Astrocyte of the spinal cord (primary cell): ENCODE measurements at regions not wholly inside any gene's neighbourhood (a gene's known extent, or its start where the extent isn't known, plus 50 kb on each side); places are given as distances from the start of the nearest gene placed in this dataset.

Experiments
- DNase-seq: peaks from one replicate; pipeline ENCODE4 v3.0.0; 2011; ENCODE audit warnings: low read depth, low spot score
- H3K4me3 ChIP-seq: 2 replicates; pipeline ENCODE4 v1.5.1; 2011; ENCODE audit warnings: low read depth, mild to moderate bottlenecking, low read length, moderate library complexity
- in situ Hi-C: cut with HindIII; loops from 2 replicates; pipeline ENCODE4 v1.10.0; 2017; ENCODE audit warnings: low sequenced_read_pairs
- TF ChIP-seq, protein P1 (sequence below): IDR thresholded peaks from 2 replicates; pipeline ENCODE4 v1.5.1; 2012; ENCODE audit warnings: low read depth, mild to moderate bottlenecking, low read length, inconsistent platforms

DNA sequence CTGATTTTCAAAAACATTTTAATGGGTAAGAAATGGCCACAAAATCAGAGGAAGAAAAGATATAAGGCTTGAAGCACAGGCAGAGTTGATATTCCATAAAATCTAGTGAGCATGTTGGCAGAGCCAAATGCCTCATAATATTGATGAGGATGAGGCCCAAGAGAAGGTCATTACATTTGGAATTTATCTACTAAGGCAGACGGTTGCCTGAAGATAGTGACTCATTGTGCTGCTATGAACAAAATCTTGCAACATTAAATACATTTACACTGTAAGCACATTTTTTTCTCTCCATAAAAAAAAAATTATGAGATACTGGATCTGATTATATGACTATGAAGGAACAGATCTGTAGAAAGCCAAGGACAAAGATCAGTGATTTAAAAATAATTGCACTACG is 881.4 kb upstream of the CHORDC1 start:
- TF ChIP-seq, protein P1, sequence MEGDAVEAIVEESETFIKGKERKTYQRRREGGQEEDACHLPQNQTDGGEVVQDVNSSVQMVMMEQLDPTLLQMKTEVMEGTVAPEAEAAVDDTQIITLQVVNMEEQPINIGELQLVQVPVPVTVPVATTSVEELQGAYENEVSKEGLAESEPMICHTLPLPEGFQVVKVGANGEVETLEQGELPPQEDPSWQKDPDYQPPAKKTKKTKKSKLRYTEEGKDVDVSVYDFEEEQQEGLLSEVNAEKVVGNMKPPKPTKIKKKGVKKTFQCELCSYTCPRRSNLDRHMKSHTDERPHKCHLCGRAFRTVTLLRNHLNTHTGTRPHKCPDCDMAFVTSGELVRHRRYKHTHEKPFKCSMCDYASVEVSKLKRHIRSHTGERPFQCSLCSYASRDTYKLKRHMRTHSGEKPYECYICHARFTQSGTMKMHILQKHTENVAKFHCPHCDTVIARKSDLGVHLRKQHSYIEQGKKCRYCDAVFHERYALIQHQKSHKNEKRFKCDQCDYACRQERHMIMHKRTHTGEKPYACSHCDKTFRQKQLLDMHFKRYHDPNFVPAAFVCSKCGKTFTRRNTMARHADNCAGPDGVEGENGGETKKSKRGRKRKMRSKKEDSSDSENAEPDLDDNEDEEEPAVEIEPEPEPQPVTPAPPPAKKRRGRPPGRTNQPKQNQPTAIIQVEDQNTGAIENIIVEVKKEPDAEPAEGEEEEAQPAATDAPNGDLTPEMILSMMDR, result no peak
- no peak overlapping the region for H3K4me3 ChIP-seq
- in situ Hi-C loops, result no loop called here
- DNase-seq, result peak; percentile 59

DNA sequence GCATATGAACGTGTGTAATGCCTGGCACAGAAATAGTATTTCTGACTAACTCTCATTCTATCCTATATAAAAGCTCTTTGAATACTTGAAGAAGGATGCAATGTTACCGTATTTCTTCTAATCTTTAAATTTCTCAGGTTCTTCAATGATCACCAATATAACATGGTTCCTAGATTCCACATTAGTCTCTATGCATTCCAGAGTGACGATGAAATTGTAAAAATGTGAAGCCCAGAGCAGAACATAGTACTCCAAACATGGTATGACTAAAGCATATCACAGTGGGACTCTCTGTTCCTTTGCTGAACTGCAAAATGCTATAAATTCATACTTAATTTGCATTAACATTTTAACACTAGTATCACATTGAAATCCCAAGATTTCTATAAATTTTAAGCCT is 877.6 kb upstream of the CHORDC1 start:
- TF ChIP-seq, protein P1, result no peak
- in situ Hi-C loops, result no loop called here
- no peak overlapping the region for H3K4me3 ChIP-seq
- peak; percentile 15 for DNase-seq

DNA sequence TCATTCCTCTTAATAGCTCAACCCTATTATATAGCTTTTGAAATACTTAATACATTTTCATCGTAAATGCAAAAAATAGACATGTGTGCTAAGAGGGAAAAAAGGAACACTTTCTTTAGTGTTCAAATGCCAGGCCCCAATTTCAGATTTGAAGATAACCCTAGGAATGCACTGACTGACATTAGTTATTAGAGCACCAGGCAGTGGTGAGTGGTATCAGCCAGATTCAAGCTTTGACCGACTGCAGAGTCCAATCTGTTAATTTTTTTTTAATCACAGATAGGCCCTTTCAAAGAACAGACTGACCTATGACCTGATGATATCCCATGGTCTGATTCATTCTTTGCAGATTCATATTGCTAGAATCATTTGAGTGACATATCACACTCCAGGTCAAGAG is 874.2 kb upstream of the CHORDC1 start:
- in situ Hi-C loops, result no loop called here
- TF ChIP-seq, protein P1, result no peak
- DNase-seq, result no peak
- H3K4me3 ChIP-seq, result no peak overlapping the region

DNA sequence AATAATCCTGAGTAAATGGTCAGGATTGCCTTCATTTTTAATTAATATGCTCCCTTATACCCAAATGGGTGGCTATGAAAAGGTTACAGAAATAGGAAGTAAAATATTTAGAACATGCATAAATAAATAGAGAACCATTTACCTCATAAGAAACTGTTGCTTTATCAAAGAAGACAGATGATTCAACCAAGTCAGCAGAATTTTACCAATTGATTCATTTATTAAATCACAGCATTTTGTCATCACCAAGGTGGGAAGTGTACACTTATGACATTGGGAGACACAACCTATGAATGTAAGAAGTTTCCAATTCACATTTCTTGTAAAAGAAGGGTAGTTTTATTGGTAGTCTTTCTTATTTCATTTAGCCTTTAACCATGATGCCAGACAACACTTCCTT is 870.3 kb upstream of the CHORDC1 start:
- TF ChIP-seq, protein P1, result no peak
- H3K4me3 ChIP-seq, result no peak overlapping the region
- in situ Hi-C loops, result no loop called here
- DNase-seq, result no peak

DNA sequence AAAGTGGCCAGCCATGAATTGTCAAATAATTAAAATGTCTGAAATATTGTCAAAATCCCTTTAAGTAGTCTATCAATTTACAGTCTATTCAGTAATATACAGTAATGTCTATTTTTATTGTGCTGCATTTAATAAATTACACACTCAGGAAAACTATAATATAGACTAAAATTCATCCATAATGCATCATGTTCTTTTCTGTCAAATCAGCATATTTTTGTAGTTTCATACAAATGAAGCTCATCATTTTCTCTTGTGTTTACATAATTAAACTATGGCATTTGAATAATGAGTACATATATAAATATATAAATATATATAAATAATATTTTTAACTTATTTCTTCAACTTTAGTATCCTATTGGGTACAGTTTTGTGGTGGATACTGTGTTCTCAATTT is 868.7 kb upstream of the CHORDC1 start:
- DNase-seq, result no peak
- in situ Hi-C loops, result no loop called here
- no peak overlapping the region for H3K4me3 ChIP-seq
- TF ChIP-seq, protein P1, result no peak

DNA sequence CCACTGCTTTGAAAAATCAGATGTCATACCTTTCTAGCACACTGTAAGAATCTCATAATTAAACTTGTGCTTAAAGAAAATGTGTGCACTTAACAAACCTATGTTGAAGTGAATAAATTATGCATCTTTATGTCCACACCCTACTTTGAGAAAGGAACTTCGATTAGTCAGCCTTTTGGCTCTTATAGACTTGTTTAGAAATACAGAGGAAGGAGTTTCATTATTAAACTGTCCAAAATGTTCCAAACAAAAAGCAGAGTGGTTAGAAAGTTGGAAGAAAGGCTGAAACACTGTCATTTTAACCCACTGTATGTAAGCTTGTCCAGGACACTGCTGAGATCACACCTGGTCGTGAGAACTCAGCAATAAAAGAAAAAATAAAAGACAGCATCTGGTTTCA is 863.2 kb upstream of the CHORDC1 start:
- H3K4me3 ChIP-seq, result no peak overlapping the region
- in situ Hi-C loops, result no loop called here
- TF ChIP-seq, protein P1, result no peak
- no peak for DNase-seq

DNA sequence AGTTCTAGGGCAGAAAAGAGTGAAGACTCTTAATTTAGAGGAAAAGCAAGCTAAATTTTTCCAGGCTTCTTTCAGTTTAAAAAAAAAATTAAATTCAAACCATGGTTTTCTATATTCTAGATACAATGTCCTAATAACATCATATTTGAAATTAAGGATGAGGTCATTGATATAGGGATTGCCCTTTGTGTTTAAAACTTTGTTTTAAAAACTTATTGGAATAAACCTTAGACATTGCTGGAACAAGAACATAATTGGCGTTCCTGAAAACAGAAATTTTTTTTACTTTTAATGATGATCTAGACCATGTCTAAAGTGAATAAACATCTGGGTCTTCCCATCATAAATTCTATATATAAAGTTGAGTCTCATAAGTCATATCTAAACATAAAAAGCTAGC is 859.4 kb upstream of the CHORDC1 start:
- DNase-seq, result no peak
- no peak overlapping the region for H3K4me3 ChIP-seq
- TF ChIP-seq, protein P1, result no peak
- in situ Hi-C loops, result no loop called here
